T-cell (primary cell): ENCODE measurements at regions not wholly inside any gene's neighbourhood (a gene's known extent, or its start where the extent isn't known, plus 50 kb on each side); places are given as distances from the start of the nearest gene placed in this dataset.

ENCODE experiments used
- ATAC-seq, 4 experiments: fragments of 200-7000 bp in 3 of 4; fragments of 150-1000 bp in 1 of 4; cut with Tn5 transposase; replicated peaks in 1 of 4; 1 replicate in 3 of 4; 2 replicates in 1 of 4; pipeline ENCODE4 v1.10.0; 2021; ENCODE audit warnings: moderate library complexity in 3 of 4, mild to moderate bottlenecking in 2 of 4, moderate number of reproducible peaks in 1 of 4
- CTCF ChIA-PET, 2 donors: fragments of 300-600 bp; sonication (Branson Sonifier 250); formaldehyde crosslinking; loops; one replicate each; lab custom pipeline; 2022; ENCODE audit warnings: antibody characterized with exemption in 2 of 2; lab: Charles Lee
- POLR2A ChIA-PET, 2 donors: fragments of 300-600 bp; sonication (Branson Sonifier 250); formaldehyde crosslinking; loops; one replicate each; lab custom pipeline; 2022; ENCODE audit warnings: antibody characterized with exemption in 2 of 2; lab: Charles Lee
- DNase-seq, 35 experiments: peaks; one replicate each; pipeline versions ENCODE4 v3.0.0 to v3.0.0-alpha.2; 2013 to 2023
- H3K27ac ChIP-seq: one replicate; pipeline ENCODE4 v1.5.1; 2013; ENCODE audit warnings: low read length
- H3K27me3 ChIP-seq, 2 experiments: replicated peaks in 1 of 2; 1 replicate in 1 of 2; 2 replicates in 1 of 2; pipeline versions ENCODE4 v1.6.1 to v1.7.0; 2013; ENCODE audit warnings: low read length in 1 of 2, mixed read lengths in 1 of 2; ENCODE audit not compliant: control insufficient read depth in 2 of 2, insufficient read depth in 2 of 2; ENCODE audit errors: extremely low read depth in 1 of 2
- H3K36me3 ChIP-seq, 2 donors: 1 replicate in 1 of 2; 2 replicates in 1 of 2; pipeline versions ENCODE4 v1.6.1 to v1.7.0; 2013; ENCODE audit warnings: low read length in 1 of 2; ENCODE audit not compliant: control insufficient read depth in 2 of 2, insufficient read depth in 1 of 2; ENCODE audit errors: extremely low read depth in 1 of 2
- H3K4me1 ChIP-seq, 2 experiments: 1 replicate in 1 of 2; 2 replicates in 1 of 2; pipeline versions ENCODE4 v1.6.1 to v1.7.0; 2013; ENCODE audit warnings: low read length in 2 of 2, mixed read lengths in 1 of 2; ENCODE audit not compliant: insufficient read depth in 2 of 2, control insufficient read depth in 1 of 2; ENCODE audit errors: extremely low read depth in 1 of 2
- H3K4me3 ChIP-seq, 2 donors: 1 replicate in 1 of 2; 2 replicates in 1 of 2; pipeline versions ENCODE4 v1.5.1 to v1.7.0; 2013; ENCODE audit warnings: mild to moderate bottlenecking in 2 of 2, low read length in 1 of 2, moderate library complexity in 1 of 2; ENCODE audit not compliant: control insufficient read depth in 1 of 2; ENCODE audit errors: extremely low read depth in 1 of 2
- H3K9me3 ChIP-seq: 2 replicates; pipeline ENCODE4 v1.7.0; 2013
- H3K27ac Mint-ChIP-seq, 2 donors: one replicate each; pipeline ENCODE4 v1.8.0; 2020 to 2021; ENCODE audit warnings: mild to moderate bottlenecking in 2 of 2, mixed read lengths in 2 of 2
- H3K27me3 Mint-ChIP-seq, 2 donors: one replicate each; pipeline ENCODE4 v1.8.0; 2021 to 2022; ENCODE audit warnings: mixed read lengths in 2 of 2
- H3K36me3 Mint-ChIP-seq: one replicate; pipeline ENCODE4 v1.8.0; 2021; ENCODE audit warnings: mixed read lengths
- H3K4me1 Mint-ChIP-seq, 3 donors: one replicate each; pipeline ENCODE4 v1.8.0; 2020 to 2022; ENCODE audit warnings: mixed read lengths in 3 of 3, mild to moderate bottlenecking in 1 of 3
- H3K4me3 Mint-ChIP-seq, 3 donors: one replicate each; pipeline ENCODE4 v1.8.0; 2020 to 2022; ENCODE audit warnings: mild to moderate bottlenecking in 3 of 3, mixed read lengths in 3 of 3, moderate library complexity in 3 of 3
- H3K9me3 Mint-ChIP-seq, 3 donors: one replicate each; pipeline ENCODE4 v1.8.0; 2020 to 2022; ENCODE audit warnings: mixed read lengths in 3 of 3
- WGBS: methylation state at CpG from one replicate; pipeline ENCODE4 v1.1.5; 2013; ENCODE audit warnings: missing lambda C conversion rate; ENCODE audit not compliant: insufficient coverage; 5-methylcytosine and 5-hydroxymethylcytosine counted together

- no peak for DNase-seq
- Mint-ChIP-seq H3K27me3 (peaks cover 0 to 3% of the 10 kb centered on the region in 2 donors), H3K4me3 (no peak overlapping the region), H3K4me1 (peaks cover 10 to 21% (median 14%) of the 10 kb centered on the region in 3 donors), H3K9me3 (peaks cover 0 to 13% (median 3%) of the 10 kb centered on the region in 3 donors), H3K36me3 (peaks cover 3% of the 10 kb centered on the region), H3K27ac (no peak overlapping the region)
- no peak overlapping the region for H3K27ac ChIP-seq
- ATAC-seq: no peak
- H3K4me3 ChIP-seq: no peak overlapping the region
- no peaks in the 10 kb centered on the region for H3K36me3 ChIP-seq
- POLR2A ChIA-PET: no interaction called here
- WGBS: 100% methylated on average over 1 of the region's 4 CpGs
- H3K27me3 ChIP-seq: no peaks in the 10 kb centered on the region
- H3K9me3 ChIP-seq: no peaks in the 10 kb centered on the region
- CTCF ChIA-PET: no interaction called here
- no peaks in the 10 kb centered on the region for H3K4me1 ChIP-seq
Observed at GRCh38 chr6:137545073-137545472, 50.9 kb upstream of the OLIG3 start.

GRCh38 chr6:137547186-137547585 lies 53.0 kb upstream of the OLIG3 start:
- Mint-ChIP-seq H3K27me3 (peaks cover 0 to 3% of the 10 kb centered on the region in 2 donors), H3K36me3 (peaks cover under 1% of the 10 kb centered on the region), H3K9me3 (peaks cover 0 to 9% (median 0%) of the 10 kb centered on the region in 3 donors), H3K27ac (no peak overlapping the region), H3K4me1 (peaks cover 10 to 17% (median 11%) of the 10 kb centered on the region in 3 donors), H3K4me3 (no peak overlapping the region)
- ATAC-seq (no peak), DNase-seq (no peak)
- CTCF ChIA-PET: no interaction called here
- POLR2A ChIA-PET: interaction anchor here in 1 of 2 donors (0.5 kb wide), 1 partner anchor 43 kb away, joined by 14 read pairs; no protein-coding TSS in a partner anchor
- Histone ChIP-seq H3K4me3 (no peak overlapping the region), H3K36me3 (no peaks in the 10 kb centered on the region), H3K27ac (no peak overlapping the region), H3K27me3 (no peaks in the 10 kb centered on the region), H3K9me3 (no peaks in the 10 kb centered on the region), H3K4me1 (no peaks in the 10 kb centered on the region)
- no CpG with 5 or more reads among the region's 1 CpG for WGBS

GRCh38 chr6:137547601-137548000 lies 53.4 kb upstream of the OLIG3 start:
- Mint-ChIP-seq H3K36me3 (no peaks in the 10 kb centered on the region), H3K27me3 (peaks cover 0 to 3% of the 10 kb centered on the region in 2 donors), H3K4me3 (no peak overlapping the region), H3K27ac (no peak overlapping the region), H3K4me1 (peaks cover 8 to 14% (median 9%) of the 10 kb centered on the region in 3 donors), H3K9me3 (peaks cover 0 to 8% (median 0%) of the 10 kb centered on the region in 3 donors)
- CTCF ChIA-PET: no interaction called here
- Histone ChIP-seq H3K4me1 (no peaks in the 10 kb centered on the region), H3K9me3 (no peaks in the 10 kb centered on the region), H3K27ac (no peak overlapping the region), H3K4me3 (no peak overlapping the region), H3K27me3 (no peaks in the 10 kb centered on the region), H3K36me3 (no peaks in the 10 kb centered on the region)
- no CpG with 5 or more reads among the region's 1 CpG for WGBS
- DNase-seq: no peak
- POLR2A ChIA-PET: no interaction called here
- ATAC-seq: no peak

- H3K4me1 Mint-ChIP-seq: no peaks in the 10 kb centered on the region
- POLR2A ChIA-PET: no interaction called here
Observed at GRCh38 chr6:137549106-137549505, 54.9 kb upstream of the OLIG3 start.

GRCh38 chr6:137550535-137550934 lies 56.3 kb upstream of the OLIG3 start:
- Mint-ChIP-seq H3K4me1 (no peaks in the 10 kb centered on the region), H3K27me3 (no peaks in the 10 kb centered on the region), H3K36me3 (no peaks in the 10 kb centered on the region), H3K4me3 (no peak overlapping the region), H3K27ac (no peak overlapping the region), H3K9me3 (peaks cover 0 to 5% (median 2%) of the 10 kb centered on the region in 3 donors)
- no peak overlapping the region for H3K27ac ChIP-seq
- no peaks in the 10 kb centered on the region for H3K27me3 ChIP-seq
- no peak overlapping the region for H3K4me3 ChIP-seq
- H3K36me3 ChIP-seq: peaks cover 0 to 3% of the 10 kb centered on the region in 2 donors
- no peaks in the 10 kb centered on the region for H3K9me3 ChIP-seq
- ChIA-PET POLR2A (no interaction called here), CTCF (interaction anchor here in 1 of 2 donors (0.5 to 0.6 kb wide), 2 partner anchors 74 to 95 kb away, joined by 3 to 4 read pairs; no protein-coding TSS in a partner anchor)
- ATAC-seq (no peak), DNase-seq (no peak)
- WGBS: 40% methylated on average over 1 of the region's 4 CpGs
- H3K4me1 ChIP-seq: no peaks in the 10 kb centered on the region

More at GRCh38 chr6:137549106-137549505, 54.9 kb upstream of the OLIG3 start:
- Mint-ChIP-seq H3K27me3 (peaks cover 0 to 2% of the 10 kb centered on the region in 2 donors), H3K36me3 (no peaks in the 10 kb centered on the region), H3K27ac (no peak overlapping the region), H3K9me3 (peaks cover 0 to 8% (median 0%) of the 10 kb centered on the region in 3 donors), H3K4me3 (no peak overlapping the region)
- ATAC-seq: no peak
- H3K4me3 ChIP-seq: no peak overlapping the region
- no peak for DNase-seq
- H3K4me1 ChIP-seq: no peaks in the 10 kb centered on the region
- no peaks in the 10 kb centered on the region for H3K9me3 ChIP-seq
- H3K27me3 ChIP-seq: no peaks in the 10 kb centered on the region
- CTCF ChIA-PET: interaction anchor here in 1 of 2 donors (0.5 kb wide), 1 partner anchor 22 kb away, joined by 3 read pairs; no protein-coding TSS in a partner anchor
- H3K27ac ChIP-seq: no peak overlapping the region
- no CpG with 5 or more reads among the region's 2 CpGs for WGBS
- H3K36me3 ChIP-seq: peaks cover 0 to 3% of the 10 kb centered on the region in 2 donors

GRCh38 chr6:137552146-137552545 lies 58.0 kb upstream of the OLIG3 start:
- CTCF ChIA-PET: no interaction called here
- POLR2A ChIA-PET: no interaction called here
- Mint-ChIP-seq H3K4me3 (no peak overlapping the region), H3K27ac (no peak overlapping the region), H3K27me3 (no peaks in the 10 kb centered on the region), H3K4me1 (peaks cover 0 to 7% (median 7%) of the 10 kb centered on the region in 3 donors), H3K36me3 (peaks cover 3% of the 10 kb centered on the region), H3K9me3 (peaks cover 2 to 5% (median 4%) of the 10 kb centered on the region in 3 donors)
- no peak overlapping the region for H3K4me3 ChIP-seq
- DNase-seq (no peak), ATAC-seq (no peak)
- H3K9me3 ChIP-seq: no peaks in the 10 kb centered on the region
- H3K27ac ChIP-seq: no peak overlapping the region
- no peaks in the 10 kb centered on the region for H3K27me3 ChIP-seq
- no CpG with 5 or more reads among the region's 1 CpG for WGBS
- no peaks in the 10 kb centered on the region for H3K4me1 ChIP-seq
- H3K36me3 ChIP-seq: peaks cover 0 to 3% of the 10 kb centered on the region in 2 donors
